GM12875 (cell line): ENCODE measurements at regions not wholly inside any gene's neighbourhood (a gene's known extent, or its start where the extent isn't known, plus 50 kb on each side); places are given as distances from the start of the nearest gene placed in this dataset.

Source experiments
- H3K4me3 ChIP-seq: one replicate; pipeline ENCODE4 v1.5.1; 2011; ENCODE audit warnings: low read depth, low read length, control low read depth
- CTCF ChIP-seq: IDR thresholded peaks from 2 replicates; pipeline ENCODE4 v1.5.1; 2011; ENCODE audit warnings: low read depth, mild to moderate bottlenecking, control low read depth, inconsistent platforms, low read length, moderate library complexity, borderline replicate concordance; ENCODE audit not compliant: insufficient read depth

GRCh38 chr21:18985584-18985983 is 582.0 kb upstream of the TMPRSS15 start:
- no peak overlapping the region for H3K4me3 ChIP-seq
- no peak for TF ChIP-seq CTCF

GRCh38 chr21:18986197-18986596 is 582.6 kb upstream of the TMPRSS15 start:
- no peak overlapping the region for H3K4me3 ChIP-seq
- no peak for TF ChIP-seq CTCF

- no peak for TF ChIP-seq CTCF
- no peak overlapping the region for H3K4me3 ChIP-seq
These were observed 584.0 kb upstream of the TMPRSS15 start for GRCh38 chr21:18987520-18988026.

GRCh38 chr21:18989953-18990495 is 586.4 kb upstream of the TMPRSS15 start:
- H3K4me3 ChIP-seq: no peak overlapping the region
- TF ChIP-seq CTCF: no peak

GRCh38 chr21:18991846-18992245 is 588.3 kb upstream of the TMPRSS15 start:
- no peak overlapping the region for H3K4me3 ChIP-seq
- TF ChIP-seq CTCF: no peak

- H3K4me3 ChIP-seq: no peak overlapping the region
- no peak for TF ChIP-seq CTCF
These were observed 606.7 kb upstream of the TMPRSS15 start for GRCh38 chr21:19010251-19010650.

GRCh38 chr21:19010996-19011395 is 607.4 kb upstream of the TMPRSS15 start:
- TF ChIP-seq CTCF: no peak
- H3K4me3 ChIP-seq: no peak overlapping the region
